Gastroesophageal sphincter (tissue), 4 donors: ENCODE measurements at regions not wholly inside any gene's neighbourhood (a gene's known extent, or its start where the extent isn't known, plus 50 kb on each side); places are given as distances from the start of the nearest gene placed in this dataset.
"Not testable (repeated sequence)": the region's sequence is repeated elsewhere in the genome, so short reads cannot be mapped to it uniquely, and the experiment has no call there.

Source experiments
- ATAC-seq: fragments of 150-250 bp; one replicate; pipeline ENCODE4 v1.9.1; 2016; ENCODE audit warnings: mild to moderate bottlenecking, moderate library complexity
- H3K27ac ChIP-seq, 4 donors: fragments of 200-600 bp; sonication (generic) in 3 of 4; 1 replicate in 3 of 4; 2 replicates in 1 of 4; pipeline ENCODE4 v1.5.1; 2016 to 2019
- H3K27me3 ChIP-seq: fragments of 200-600 bp; sonication (generic); one replicate; pipeline ENCODE4 v1.5.1; 2019
- H3K36me3 ChIP-seq, 2 donors: fragments of 200-600 bp; sonication (generic); one replicate each; pipeline ENCODE4 v1.5.1; 2019; ENCODE audit warnings: control low read depth in 1 of 2
- H3K4me1 ChIP-seq, 3 donors: fragments of 200-600 bp; sonication (generic); 1 replicate in 2 of 3; 2 replicates in 1 of 3; pipeline ENCODE4 v1.5.1; 2016 to 2019; ENCODE audit warnings: control low read depth in 2 of 3
- H3K4me3 ChIP-seq, 2 donors: fragments of 200-600 bp; sonication (generic); one replicate each; pipeline ENCODE4 v1.5.1; 2019; ENCODE audit warnings: mild to moderate bottlenecking in 1 of 2, moderate library complexity in 1 of 2
- H3K9me3 ChIP-seq, 3 donors: fragments of 200-600 bp; sonication (generic); one replicate each; pipeline ENCODE4 v1.5.1; 2017 to 2019; ENCODE audit warnings: control low read depth in 2 of 3
- EP300 ChIP-seq: sonication (generic); formaldehyde crosslinking; IDR thresholded peaks from one replicate; pipeline ENCODE4 v1.6.1; 2017; ENCODE audit warnings: antibody characterized with exemption, mild to moderate bottlenecking
- POLR2A ChIP-seq, 2 donors: fragments of 450-650 bp; IDR thresholded peaks; one replicate each; pipeline ENCODE4 v1.6.1; 2017; ENCODE audit warnings: antibody characterized with exemption in 2 of 2, mild to moderate bottlenecking in 2 of 2, moderate library complexity in 1 of 2
- POLR2AphosphoS5 ChIP-seq: sonication (generic); formaldehyde crosslinking; IDR thresholded peaks from one replicate; pipeline ENCODE4 v1.6.1; 2017; ENCODE audit warnings: antibody characterized with exemption
- WGBS, 2 donors: methylation state at CpG; one replicate each; pipeline ENCODE4 v1.1.5; 2018; ENCODE audit warnings: low coverage in 1 of 2; 5-methylcytosine and 5-hydroxymethylcytosine counted together
- TF ChIP-seq, protein P1 (sequence below), 4 experiments: fragments of 200-600 bp in 2 of 4; fragments of 450-650 bp in 2 of 4; sonication (generic) in 1 of 4; IDR thresholded peaks; one replicate each; pipeline ENCODE4 v1.5.1; 2017 to 2019; ENCODE audit warnings: antibody characterized with exemption in 4 of 4, mild to moderate bottlenecking in 2 of 4, moderate library complexity in 2 of 4

- Histone ChIP-seq H3K4me1 (no peaks in the 10 kb centered on the region), H3K4me3 (no peak overlapping the region), H3K36me3 (no peaks in the 10 kb centered on the region), H3K27ac (no peak overlapping the region), H3K9me3 (no peaks in the 10 kb centered on the region), H3K27me3 (no peaks in the 10 kb centered on the region)
- 100% methylated on average over 3 to 4 of the region's 4 CpGs for WGBS, 2 donors
- TF ChIP-seq, protein P1, sequence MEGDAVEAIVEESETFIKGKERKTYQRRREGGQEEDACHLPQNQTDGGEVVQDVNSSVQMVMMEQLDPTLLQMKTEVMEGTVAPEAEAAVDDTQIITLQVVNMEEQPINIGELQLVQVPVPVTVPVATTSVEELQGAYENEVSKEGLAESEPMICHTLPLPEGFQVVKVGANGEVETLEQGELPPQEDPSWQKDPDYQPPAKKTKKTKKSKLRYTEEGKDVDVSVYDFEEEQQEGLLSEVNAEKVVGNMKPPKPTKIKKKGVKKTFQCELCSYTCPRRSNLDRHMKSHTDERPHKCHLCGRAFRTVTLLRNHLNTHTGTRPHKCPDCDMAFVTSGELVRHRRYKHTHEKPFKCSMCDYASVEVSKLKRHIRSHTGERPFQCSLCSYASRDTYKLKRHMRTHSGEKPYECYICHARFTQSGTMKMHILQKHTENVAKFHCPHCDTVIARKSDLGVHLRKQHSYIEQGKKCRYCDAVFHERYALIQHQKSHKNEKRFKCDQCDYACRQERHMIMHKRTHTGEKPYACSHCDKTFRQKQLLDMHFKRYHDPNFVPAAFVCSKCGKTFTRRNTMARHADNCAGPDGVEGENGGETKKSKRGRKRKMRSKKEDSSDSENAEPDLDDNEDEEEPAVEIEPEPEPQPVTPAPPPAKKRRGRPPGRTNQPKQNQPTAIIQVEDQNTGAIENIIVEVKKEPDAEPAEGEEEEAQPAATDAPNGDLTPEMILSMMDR (IDR thresholded peaks at IDR 0.05), result no peak
- TF ChIP-seq EP300, result no peak
- TF ChIP-seq POLR2A (IDR thresholded peaks at IDR 0.05), result no peak
- no peak for TF ChIP-seq POLR2AphosphoS5
- no peak for ATAC-seq
These were observed 232.0 kb upstream of the FANCL start for GRCh38 chr2:58473165-58473564.

GRCh38 chr2:58466804-58467203 is 225.7 kb upstream of the FANCL start:
- ATAC-seq, result no peak
- H3K27me3 ChIP-seq, result no peaks in the 10 kb centered on the region
- TF ChIP-seq EP300 (no peak), POLR2A (IDR thresholded peaks at IDR 0.05) (no peak), POLR2AphosphoS5 (no peak)
- TF ChIP-seq, protein P1 (IDR thresholded peaks at IDR 0.05), result no peak
- no peaks in the 10 kb centered on the region for H3K4me1 ChIP-seq
- WGBS, 2 donors, result 86 to 92% methylated on average over 1 of the region's 1 CpG
- no peaks in the 10 kb centered on the region for H3K9me3 ChIP-seq
- H3K36me3 ChIP-seq, result no peaks in the 10 kb centered on the region
- no peak overlapping the region for H3K4me3 ChIP-seq
- no peak overlapping the region for H3K27ac ChIP-seq

DNA sequence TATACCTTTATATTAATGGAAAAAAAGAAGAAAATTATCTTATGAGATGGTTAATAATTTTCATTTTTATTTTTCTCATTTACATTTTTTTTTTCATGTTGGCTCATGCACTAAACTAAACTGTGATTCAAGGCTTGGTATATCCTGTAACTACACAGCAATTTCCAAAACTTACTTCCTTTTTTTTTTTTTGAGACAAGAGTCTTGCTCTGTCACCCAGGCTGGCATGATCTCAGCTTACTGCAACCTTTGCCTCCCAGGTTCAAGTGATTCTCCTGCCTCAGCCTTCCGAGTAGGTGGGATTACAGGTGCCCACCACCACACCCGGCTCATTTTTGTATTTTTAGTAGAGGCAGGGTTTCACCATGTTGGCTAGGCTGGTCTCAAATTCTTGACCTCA is 224.9 kb upstream of the FANCL start:
- not testable (repeated sequence) for H3K36me3 ChIP-seq, H3K27ac ChIP-seq, H3K27me3 ChIP-seq, H3K4me1 ChIP-seq, H3K9me3 ChIP-seq, H3K4me3 ChIP-seq, ATAC-seq
- 86 to 100% methylated on average over 2 of the region's 2 CpGs for WGBS, 2 donors

DNA sequence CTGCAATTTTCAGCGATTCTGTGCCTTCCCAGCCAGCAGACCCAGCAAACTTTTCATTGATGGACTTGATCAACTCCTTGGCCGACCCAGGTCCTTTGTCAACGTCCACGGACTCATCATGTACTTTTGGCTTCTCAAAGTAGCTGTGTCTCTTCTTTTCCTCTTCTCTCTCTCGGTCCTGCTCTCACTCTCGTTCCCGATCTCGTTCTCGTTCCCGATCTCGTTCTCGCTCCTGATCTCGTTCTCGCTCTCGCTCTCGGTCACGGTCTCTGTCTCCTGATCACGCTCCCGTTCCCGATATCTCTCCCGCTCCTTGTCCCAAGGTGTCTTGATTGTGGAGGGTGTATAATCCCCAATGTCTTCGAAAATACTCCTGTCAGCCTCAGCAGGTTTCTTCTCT is 219.5 kb upstream of the FANCL start:
- H3K4me3 ChIP-seq, result no peak overlapping the region
- H3K27ac ChIP-seq, result no peak overlapping the region
- H3K9me3 ChIP-seq, result no peaks in the 10 kb centered on the region
- H3K36me3 ChIP-seq, result no peaks in the 10 kb centered on the region
- H3K4me1 ChIP-seq, result no peaks in the 10 kb centered on the region
- TF ChIP-seq, protein P1 (IDR thresholded peaks at IDR 0.05), result no peak
- TF ChIP-seq POLR2AphosphoS5 (no peak), POLR2A (IDR thresholded peaks at IDR 0.05) (no peak), EP300 (no peak)
- no peak for ATAC-seq
- WGBS, 2 donors, result 95 to 97% methylated on average over 14 to 22 of the region's 22 CpGs
- no peaks in the 10 kb centered on the region for H3K27me3 ChIP-seq

GRCh38 chr2:58449286-58450010 is 208.3 kb upstream of the FANCL start:
- WGBS, 2 donors, result 72 to 76% methylated on average over 3 of the region's 3 CpGs
- ATAC-seq, result no peak
- Histone ChIP-seq H3K9me3 (no peaks in the 10 kb centered on the region), H3K27ac (no peak overlapping the region), H3K36me3 (no peaks in the 10 kb centered on the region), H3K4me1 (no peaks in the 10 kb centered on the region), H3K27me3 (no peaks in the 10 kb centered on the region), H3K4me3 (no peak overlapping the region)
- TF ChIP-seq POLR2A (IDR thresholded peaks at IDR 0.05), result no peak
- TF ChIP-seq, protein P1 (IDR thresholded peaks at IDR 0.05), result no peak
- TF ChIP-seq EP300, result no peak
- no peak for TF ChIP-seq POLR2AphosphoS5
